GM12872 (cell line): ENCODE measurements at regions not wholly inside any gene's neighbourhood (a gene's known extent, or its start where the extent isn't known, plus 50 kb on each side); places are given as distances from the start of the nearest gene placed in this dataset.

ENCODE experiments used
- TF ChIP-seq, protein P1 (sequence below): IDR thresholded peaks from 3 replicates; pipeline ENCODE4 v1.5.1; 2011; ENCODE audit warnings: low read depth, mild to moderate bottlenecking, low read length, moderate library complexity; ENCODE audit not compliant: insufficient read depth

DNA sequence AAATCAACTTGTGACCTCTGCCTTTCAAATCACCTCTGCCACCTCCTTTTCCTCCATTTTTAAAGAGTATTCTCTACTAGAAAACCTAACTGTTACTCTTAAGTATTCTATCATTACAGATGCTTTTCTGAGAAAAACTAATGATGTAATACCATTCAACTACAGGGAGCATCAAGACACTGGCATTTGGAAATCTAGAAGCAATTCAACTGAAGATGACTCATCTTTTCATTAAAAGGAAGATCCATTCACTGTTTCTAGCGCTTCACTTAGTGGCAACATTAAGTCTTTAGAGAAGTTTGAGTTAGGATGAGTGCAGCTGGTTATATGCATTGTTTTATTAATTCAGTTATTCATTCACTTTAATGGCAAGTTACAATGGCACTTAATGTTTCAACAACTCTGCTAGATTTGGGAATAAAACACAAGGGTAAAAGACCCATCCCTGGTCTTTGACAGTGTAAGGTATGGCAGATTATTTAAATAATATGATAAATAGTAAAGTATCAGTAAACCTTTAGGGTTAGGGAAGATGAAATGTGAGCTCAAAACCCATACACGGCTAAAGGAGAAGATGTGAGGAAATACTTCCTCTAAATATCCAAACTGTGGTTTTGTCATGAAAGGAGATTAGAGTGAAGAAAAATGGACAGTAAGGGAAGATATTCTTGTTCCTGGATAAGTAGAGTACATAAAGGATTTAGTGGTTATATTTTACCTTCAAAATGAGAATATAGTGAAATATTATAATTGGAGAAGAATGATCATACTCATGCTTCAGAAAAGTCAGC, 61.7 kb downstream of the KCNJ2 start:
- TF ChIP-seq, protein P1, sequence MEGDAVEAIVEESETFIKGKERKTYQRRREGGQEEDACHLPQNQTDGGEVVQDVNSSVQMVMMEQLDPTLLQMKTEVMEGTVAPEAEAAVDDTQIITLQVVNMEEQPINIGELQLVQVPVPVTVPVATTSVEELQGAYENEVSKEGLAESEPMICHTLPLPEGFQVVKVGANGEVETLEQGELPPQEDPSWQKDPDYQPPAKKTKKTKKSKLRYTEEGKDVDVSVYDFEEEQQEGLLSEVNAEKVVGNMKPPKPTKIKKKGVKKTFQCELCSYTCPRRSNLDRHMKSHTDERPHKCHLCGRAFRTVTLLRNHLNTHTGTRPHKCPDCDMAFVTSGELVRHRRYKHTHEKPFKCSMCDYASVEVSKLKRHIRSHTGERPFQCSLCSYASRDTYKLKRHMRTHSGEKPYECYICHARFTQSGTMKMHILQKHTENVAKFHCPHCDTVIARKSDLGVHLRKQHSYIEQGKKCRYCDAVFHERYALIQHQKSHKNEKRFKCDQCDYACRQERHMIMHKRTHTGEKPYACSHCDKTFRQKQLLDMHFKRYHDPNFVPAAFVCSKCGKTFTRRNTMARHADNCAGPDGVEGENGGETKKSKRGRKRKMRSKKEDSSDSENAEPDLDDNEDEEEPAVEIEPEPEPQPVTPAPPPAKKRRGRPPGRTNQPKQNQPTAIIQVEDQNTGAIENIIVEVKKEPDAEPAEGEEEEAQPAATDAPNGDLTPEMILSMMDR = no peak

DNA sequence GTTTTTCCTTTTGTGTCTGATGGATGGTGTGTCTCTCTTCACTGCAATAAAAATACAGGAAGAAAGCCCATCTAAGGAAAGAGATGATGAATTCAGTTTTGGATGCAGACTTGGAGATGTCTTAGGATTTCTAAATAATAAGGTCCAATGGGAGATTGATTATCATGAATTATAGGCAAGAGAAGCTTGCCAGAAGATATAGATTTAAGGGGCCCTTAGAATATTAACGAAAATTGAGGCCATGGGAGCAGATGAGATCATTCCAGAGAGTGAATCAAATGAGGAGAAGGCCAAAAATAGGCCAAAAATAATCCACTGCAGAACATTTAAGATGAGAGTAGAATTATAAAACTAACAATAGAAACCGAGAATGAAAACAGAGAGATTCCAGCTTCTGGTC, 63.1 kb downstream of the KCNJ2 start:
- TF ChIP-seq, protein P1 = no peak

DNA sequence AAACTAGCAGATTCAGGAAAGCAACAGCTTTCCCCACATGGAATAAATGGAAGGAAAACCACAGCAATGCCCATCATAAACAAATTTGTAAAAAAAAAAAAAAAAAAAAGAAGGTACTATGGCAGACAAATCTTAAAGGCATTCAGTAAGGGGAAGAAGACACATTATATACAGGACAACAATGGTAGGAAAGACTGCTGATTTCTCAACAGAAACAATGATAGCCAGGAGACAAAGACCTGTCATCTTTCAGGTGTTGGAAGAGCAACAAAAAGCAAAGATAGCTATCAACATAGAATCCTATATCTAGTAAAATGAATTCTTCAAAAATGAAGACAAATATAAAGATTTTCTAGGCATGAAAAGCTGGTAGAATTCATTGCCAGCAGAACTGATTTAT, 65.9 kb downstream of the KCNJ2 start:
- TF ChIP-seq, protein P1 = no peak

DNA sequence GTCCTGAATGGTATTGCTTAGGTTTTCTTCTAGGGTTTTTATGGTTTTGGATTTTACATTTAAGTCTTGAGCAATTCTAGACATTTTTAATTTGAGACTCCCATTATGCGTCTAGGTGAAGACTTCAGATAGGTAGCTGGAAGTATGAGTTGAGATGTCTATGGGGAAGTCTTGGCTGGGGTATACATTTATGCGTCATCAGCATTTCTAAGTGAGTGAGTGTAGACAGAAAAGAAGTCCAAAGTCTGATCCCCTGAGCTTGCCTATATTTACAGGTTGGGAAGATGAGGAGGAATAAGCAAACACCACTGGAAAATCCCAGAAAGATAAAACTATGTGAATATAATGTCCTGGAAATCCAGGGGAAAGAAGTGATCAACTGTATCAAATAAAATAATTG, 68.9 kb downstream of the KCNJ2 start:
- TF ChIP-seq, protein P1 = no peak

DNA sequence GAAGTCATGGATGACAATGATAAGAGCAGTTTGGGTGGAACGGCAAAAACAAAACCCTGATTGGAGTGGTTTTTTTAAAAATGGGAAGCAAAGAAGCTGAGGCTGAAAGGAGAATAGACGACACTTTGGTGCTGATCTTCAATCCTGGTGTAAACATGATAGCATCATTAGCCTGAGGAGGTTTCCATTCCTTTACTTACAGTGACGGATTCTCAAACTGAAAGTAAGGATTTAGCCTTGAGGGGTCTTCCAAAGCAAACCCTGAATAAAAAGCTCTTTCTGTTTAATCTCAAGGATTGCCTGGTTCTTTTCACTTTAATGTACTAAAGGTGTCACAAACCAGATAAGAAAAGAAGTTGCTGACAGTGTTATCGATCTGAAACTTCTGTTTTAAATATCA, 69.3 kb downstream of the KCNJ2 start:
- TF ChIP-seq, protein P1 = no peak

DNA sequence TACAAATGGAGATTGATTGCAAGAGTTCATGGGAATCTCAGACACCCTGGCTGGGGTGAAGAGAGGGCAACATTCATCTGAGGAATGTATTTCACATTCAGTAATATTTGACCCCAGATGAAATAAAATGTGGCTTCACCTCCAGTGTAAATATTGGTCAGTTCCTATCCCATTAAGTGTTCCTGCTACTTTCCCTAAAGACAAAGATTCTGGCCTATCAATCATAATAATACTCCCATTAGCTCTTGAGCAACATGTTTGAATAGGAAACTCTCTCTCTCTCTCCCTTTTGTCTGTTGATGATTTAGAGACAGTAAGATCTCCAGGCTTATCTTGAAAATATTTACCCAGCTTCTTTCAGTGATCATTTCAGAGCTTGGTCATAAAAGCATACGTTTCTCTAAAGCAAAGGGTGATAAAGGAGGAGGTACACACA, 70.1 kb downstream of the KCNJ2 start:
- TF ChIP-seq, protein P1 = no peak

DNA sequence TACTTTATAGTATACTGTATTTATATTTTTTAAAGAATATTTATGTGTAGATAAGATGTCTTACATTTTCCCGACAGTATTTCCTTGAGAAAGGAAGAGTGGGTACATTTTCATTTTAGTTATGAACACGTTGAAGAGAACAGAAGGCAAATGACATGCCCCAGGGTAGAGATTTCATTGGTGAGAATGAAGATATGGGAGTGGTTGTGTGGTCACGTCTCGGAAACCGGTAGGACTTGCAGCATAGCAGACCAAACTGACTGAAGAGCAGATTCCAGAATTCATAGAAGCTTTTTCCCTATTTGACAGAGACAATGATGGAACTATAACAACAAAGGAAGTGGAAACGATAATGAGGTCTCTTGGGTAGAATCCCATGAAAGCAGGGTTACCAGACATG, 71.7 kb downstream of the KCNJ2 start:
- TF ChIP-seq, protein P1 = no peak
